NCI-H2029 treated with DMSO at 0.1 percent for 48 hours (cell line): ENCODE measurements at regions not wholly inside any gene's neighbourhood (a gene's known extent, or its start where the extent isn't known, plus 50 kb on each side); places are given as distances from the start of the nearest gene placed in this dataset.

Source experiments
- DNase-seq: peaks from one replicate; lab custom pipeline; 2025; lab: John Stamatoyannopoulos, UW

- no peak for DNase-seq
These were observed 513.9 kb upstream of the NXPH2 start for GRCh38 chr2:139293992-139294548.

DNA sequence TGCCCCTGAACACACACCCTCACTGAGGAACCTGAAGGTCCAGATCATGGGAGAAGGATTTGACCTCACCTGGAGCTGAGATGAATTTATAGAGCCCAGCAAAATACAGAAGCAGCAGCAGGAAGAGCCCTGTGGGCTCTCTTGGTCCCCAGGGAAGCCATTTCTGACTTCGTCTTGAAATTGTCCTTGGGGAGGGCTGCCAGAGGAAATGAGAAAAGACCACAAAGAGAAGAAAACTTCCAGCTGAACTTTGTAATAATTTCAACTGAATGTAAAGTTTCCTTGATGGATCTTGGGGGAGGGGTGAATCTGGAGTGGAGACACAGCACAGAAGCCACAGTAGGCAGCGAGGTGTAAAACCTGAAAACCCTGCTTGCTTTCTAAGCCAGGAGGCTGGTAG, 500.9 kb upstream of the NXPH2 start:
- no peak for DNase-seq

GRCh38 chr2:139271879-139272278, 491.7 kb upstream of the NXPH2 start:
- no peak for DNase-seq

- DNase-seq: no peak
These were observed 491.0 kb upstream of the NXPH2 start for GRCh38 chr2:139271149-139271548.

- DNase-seq: no peak
These were observed 479.9 kb upstream of the NXPH2 start for GRCh38 chr2:139260052-139260430.

- DNase-seq: no peak
These were observed 479.3 kb upstream of the NXPH2 start for GRCh38 chr2:139259422-139260051.

DNA sequence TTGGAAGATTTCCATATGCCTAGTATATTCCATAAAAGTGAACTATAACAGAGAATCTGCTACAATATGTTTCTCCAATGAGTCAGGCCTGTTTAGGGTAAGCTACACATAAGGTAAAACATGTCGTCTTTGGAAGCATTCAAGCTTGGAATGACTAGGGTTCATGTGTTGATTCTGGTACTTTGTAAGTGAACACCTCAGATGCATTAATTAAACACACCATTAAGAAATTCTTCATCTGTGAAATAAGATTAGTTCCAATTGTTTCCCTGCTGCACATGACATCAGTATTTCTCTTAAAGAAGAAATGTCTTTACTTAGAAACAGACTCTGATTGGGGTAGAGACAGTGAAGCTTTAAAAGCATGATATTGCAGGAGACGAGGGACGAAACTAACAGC, 461.1 kb upstream of the NXPH2 start:
- DNase-seq: no peak

GRCh38 chr2:139237023-139237422, 456.8 kb upstream of the NXPH2 start:
- no peak for DNase-seq

GRCh38 chr2:139230881-139231280, 450.7 kb upstream of the NXPH2 start:
- no peak for DNase-seq

DNA sequence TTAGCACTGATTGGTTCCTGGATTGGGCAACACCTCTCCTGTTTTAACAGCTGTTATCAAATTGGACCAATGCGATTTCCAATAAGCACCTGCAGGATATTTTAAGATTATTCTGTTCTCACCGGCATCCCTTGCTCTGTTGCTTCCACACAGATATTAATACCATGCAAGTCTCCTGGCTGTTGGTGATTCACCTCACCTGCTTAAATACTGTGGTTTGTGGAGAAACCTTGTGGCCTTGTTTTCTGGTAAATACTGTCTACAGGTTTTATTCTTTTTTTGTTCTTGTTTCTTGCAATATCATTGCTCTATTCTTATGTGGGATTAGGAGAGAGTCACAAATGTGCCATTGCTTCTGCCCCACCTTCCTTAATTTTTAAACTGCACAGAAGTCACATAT, 448.1 kb upstream of the NXPH2 start:
- no peak for DNase-seq

GRCh38 chr2:139225961-139226360, 445.8 kb upstream of the NXPH2 start:
- DNase-seq: no peak

- DNase-seq: no peak
These were observed 438.0 kb upstream of the NXPH2 start for GRCh38 chr2:139218181-139218580.

GRCh38 chr2:139217641-139218040, 437.5 kb upstream of the NXPH2 start:
- DNase-seq: no peak

DNA sequence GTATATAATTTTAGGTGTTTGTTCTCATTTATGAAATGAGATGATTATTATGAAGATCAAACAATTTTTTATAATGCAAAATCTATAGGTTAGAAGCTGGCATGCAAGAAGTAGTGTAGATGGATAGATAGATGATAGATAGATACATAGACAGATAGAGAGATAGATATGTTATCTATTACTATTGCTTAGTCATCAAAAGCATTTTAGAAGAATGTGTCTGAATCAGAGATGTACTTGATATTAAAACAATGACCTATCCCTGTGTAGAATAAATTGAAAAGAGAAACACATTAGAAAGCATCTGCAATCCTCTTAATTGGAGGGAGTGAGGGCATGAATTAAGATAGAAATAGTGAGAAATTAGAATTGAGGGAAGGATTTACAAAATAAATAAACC, 436.2 kb upstream of the NXPH2 start:
- DNase-seq: no peak

DNA sequence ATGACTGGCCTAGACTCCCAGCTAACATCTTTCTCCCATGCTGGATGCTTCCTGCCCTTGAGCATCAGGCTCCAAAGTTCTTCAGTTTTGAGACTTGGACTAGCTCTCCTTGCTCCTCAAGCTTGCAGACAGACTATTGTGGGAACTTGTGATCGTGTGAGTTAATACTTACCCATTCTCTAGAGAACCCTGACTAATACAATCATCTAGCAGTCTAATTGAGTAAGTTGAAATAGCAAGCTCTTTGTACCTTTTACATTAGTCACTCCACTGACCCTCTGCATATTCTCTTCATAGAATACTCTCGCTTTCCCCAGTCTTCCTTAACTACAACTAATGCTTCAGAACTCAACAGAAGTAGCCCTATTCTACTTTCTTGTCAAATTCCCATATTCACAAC, 434.6 kb upstream of the NXPH2 start:
- DNase-seq: no peak

GRCh38 chr2:139209586-139209985, 429.4 kb upstream of the NXPH2 start:
- DNase-seq: no peak

DNA sequence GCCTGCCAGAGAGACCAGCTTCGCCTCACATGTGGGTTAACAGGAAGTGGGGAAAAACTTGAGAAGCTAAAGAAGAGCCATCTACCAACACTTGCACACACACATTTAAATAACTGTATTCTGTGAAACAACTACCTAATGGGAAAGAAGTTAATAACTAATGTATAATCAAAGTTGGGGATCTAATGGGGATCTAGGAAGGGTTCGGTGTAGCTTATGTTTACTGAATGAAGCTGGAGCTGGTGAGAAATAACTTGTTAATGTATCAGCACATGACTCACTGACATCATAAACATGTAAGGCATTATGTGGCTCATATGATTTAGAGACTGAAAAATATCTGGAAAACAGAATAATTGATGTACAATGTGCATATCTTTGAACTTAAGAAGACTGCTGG, 421.3 kb upstream of the NXPH2 start:
- no peak for DNase-seq

DNA sequence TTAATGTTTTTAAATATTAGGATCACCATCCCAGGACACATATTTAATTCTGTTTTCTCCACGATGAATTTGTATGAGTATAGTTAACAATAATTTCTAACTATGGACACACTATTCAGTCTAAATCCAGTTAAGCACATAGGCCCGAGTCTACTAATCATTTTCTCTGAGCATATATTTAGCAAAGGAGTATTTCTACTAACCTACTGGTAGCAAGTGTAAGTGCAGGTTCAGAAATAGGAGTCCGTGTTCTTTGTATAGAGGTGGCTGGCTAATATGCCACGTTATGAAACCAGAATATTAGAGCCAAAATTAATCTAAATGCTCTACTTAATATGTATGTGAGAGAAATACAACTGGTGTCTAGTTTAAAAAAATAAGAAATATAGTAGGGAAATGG, 416.6 kb upstream of the NXPH2 start:
- DNase-seq: no peak

- DNase-seq: no peak
These were observed 414.4 kb upstream of the NXPH2 start for GRCh38 chr2:139194546-139194945.

DNA sequence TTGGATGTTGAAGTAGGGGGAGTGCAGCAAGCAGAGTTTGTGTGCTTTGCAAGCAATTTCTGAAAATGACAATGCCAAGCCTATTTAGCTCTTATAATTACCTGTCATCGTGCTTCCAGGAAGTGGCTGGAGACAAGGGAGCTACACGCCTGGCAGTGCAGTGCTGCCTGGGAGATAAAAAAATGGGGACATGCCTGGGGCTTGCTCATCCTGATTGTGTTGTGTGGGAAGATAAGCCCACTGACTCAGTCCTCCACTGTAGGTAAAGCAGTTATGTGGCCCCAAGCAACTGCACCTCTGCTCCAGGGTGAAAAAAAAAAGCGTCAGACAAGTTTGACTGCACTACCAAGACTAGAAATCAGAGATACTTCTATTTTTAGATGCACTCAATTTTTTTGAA, 396.9 kb upstream of the NXPH2 start:
- DNase-seq: no peak

- no peak for DNase-seq
These were observed 395.3 kb upstream of the NXPH2 start for GRCh38 chr2:139175510-139175909.

GRCh38 chr2:139170406-139170805, 390.2 kb upstream of the NXPH2 start:
- DNase-seq: no peak

GRCh38 chr2:139165601-139166000, 385.4 kb upstream of the NXPH2 start:
- no peak for DNase-seq

DNA sequence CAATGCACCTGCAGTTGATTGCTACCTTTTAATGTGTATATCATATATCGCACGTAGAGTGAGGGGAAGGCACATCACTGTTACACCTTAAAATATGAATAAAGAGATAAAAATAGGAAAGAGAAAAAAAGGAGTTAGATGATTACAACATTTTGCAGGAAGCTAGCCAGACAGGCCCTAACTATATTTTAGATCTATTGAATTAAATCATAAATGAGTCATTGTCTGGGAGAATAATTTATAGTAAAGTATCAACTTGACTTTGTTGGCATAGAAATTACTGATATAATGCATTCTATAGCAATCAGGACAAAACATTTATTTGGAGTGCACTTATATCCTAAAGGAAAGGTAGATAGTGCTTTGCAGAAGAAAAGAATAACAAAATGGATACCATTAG, 384.9 kb upstream of the NXPH2 start:
- DNase-seq: no peak
